ENCODE measurements at regions not wholly inside any gene's neighbourhood (a gene's known extent, or its start where the extent isn't known, plus 50 kb on each side); places are given as distances from the start of the nearest gene placed in this dataset.

DNA sequence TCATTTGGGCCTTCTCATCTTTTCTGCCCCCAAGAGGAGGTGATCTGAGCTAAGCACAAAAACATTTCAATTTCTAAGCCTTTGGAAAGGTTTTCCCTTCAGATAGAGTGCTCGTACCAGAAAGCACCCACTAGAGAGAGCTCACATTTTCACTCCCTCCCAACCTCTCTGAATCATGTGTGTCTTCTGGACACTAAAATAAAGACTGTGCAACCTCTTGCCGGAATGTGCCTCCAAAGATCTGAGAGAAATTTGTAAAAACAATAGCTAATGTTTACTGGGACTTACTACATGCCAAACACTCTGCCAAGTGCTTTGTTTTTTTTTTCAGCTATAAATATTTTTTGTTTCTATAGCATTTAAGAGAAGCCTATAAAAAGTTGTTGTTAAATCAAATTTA is 120.6 kb upstream of the LNX1 start:
- TF ChIP-seq, protein P1, sequence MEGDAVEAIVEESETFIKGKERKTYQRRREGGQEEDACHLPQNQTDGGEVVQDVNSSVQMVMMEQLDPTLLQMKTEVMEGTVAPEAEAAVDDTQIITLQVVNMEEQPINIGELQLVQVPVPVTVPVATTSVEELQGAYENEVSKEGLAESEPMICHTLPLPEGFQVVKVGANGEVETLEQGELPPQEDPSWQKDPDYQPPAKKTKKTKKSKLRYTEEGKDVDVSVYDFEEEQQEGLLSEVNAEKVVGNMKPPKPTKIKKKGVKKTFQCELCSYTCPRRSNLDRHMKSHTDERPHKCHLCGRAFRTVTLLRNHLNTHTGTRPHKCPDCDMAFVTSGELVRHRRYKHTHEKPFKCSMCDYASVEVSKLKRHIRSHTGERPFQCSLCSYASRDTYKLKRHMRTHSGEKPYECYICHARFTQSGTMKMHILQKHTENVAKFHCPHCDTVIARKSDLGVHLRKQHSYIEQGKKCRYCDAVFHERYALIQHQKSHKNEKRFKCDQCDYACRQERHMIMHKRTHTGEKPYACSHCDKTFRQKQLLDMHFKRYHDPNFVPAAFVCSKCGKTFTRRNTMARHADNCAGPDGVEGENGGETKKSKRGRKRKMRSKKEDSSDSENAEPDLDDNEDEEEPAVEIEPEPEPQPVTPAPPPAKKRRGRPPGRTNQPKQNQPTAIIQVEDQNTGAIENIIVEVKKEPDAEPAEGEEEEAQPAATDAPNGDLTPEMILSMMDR (IDR thresholded peaks at IDR 0.05; ENCODE audit: poor library complexity) = no peak
- no peak for TF ChIP-seq EZH2phosphoT487 (IDR thresholded peaks at IDR 0.05; ENCODE audit: low read depth, severe bottlenecking, unreplicated experiment)

Data from hepatocyte (in vitro differentiated cells).